Ishikawa (cell line): ENCODE measurements at regions not wholly inside any gene's neighbourhood (a gene's known extent, or its start where the extent isn't known, plus 50 kb on each side); places are given as distances from the start of the nearest gene placed in this dataset.

Source experiments
- CEBPB ChIP-seq: IDR thresholded peaks from 2 replicates; pipeline ENCODE4 v1.6.1; 2012
- YY1 ChIP-seq: IDR thresholded peaks from 2 replicates; pipeline ENCODE4 v1.6.1; 2012; ENCODE audit warnings: low read depth

DNA sequence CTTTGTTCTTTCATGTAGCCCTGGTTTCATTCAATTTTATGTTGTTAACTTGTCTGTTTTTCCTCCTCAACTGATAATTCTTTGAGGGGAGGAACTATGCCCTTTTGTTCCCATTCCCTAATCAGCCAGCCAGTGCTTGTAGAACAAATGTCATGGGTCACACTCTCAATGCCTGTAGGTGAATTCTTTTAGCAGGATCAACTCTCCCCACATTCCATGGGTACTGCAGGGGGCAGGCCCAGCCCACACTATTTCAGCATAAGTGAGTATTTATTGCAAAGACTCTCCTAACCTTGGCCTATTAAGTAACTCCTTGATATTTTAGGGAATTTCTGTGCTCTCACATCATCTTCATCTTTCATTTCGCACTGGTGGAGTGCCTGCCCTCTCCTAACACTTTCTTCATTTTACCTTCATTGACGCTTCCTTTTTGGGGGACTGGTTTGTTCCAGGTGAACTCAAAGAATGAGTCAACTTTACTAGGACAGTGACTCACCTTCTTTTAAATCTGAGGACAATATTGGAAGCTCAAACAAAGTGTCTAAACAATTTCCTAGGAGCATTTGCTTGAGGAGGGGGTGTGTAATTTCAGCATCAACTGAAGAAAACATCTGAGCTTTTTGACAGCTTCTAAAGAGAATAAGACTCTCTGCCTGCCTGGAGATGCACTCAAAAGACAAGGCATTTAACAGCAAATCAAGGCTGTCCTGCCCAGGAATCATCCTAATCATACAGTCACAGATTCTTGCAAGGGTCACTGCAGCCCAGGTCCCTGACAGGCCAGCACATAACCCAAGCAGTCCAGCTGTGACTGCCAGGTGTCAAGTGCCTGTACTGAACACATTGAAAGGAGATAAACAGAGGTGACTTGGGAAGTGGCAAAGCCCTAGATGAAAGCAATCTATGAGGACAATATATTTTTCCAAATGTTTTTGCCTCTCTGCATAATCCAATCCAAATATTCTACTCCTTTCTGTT lies 208.8 kb upstream of the ADRA1D start:
- TF ChIP-seq CEBPB (no peak), YY1 (no peak)
